Mesendoderm (in vitro differentiated cells): ENCODE measurements at regions not wholly inside any gene's neighbourhood (a gene's known extent, or its start where the extent isn't known, plus 50 kb on each side); places are given as distances from the start of the nearest gene placed in this dataset.

Experiments
- DNase-seq: peaks from one replicate; pipeline ENCODE4 v3.0.0; 2013
- H2AK5ac ChIP-seq: 2 replicates; pipeline ENCODE4 v1.6.1; 2013; ENCODE audit warnings: low read length, inconsistent platforms
- H2BK120ac ChIP-seq: 2 replicates; pipeline ENCODE4 v1.6.1; 2013; ENCODE audit warnings: low read depth, mild to moderate bottlenecking, low read length, moderate library complexity, mixed read lengths
- H2BK15ac ChIP-seq: replicated peaks from 2 replicates; pipeline ENCODE4 v1.6.1; 2013; ENCODE audit warnings: low read depth, mild to moderate bottlenecking, moderate library complexity
- H2BK5ac ChIP-seq: 2 replicates; pipeline ENCODE4 v1.6.1; 2013; ENCODE audit warnings: low read length, inconsistent platforms
- H3K18ac ChIP-seq: 2 replicates; pipeline ENCODE4 v1.6.1; 2013; ENCODE audit warnings: mild to moderate bottlenecking, low read length, mixed read lengths
- H3K23ac ChIP-seq: one replicate; pipeline ENCODE4 v1.6.1; 2013; ENCODE audit warnings: low read length
- H3K27ac ChIP-seq: 2 replicates; pipeline ENCODE4 v1.5.1; 2013; ENCODE audit warnings: low read depth, mild to moderate bottlenecking, inconsistent platforms, low read length, moderate library complexity
- H3K27me3 ChIP-seq: 2 replicates; pipeline ENCODE4 v1.6.1; 2013; ENCODE audit warnings: low read length, control low read depth, mild to moderate bottlenecking, inconsistent platforms; ENCODE audit not compliant: insufficient read depth, poor library complexity
- H3K36me3 ChIP-seq: 2 replicates; pipeline ENCODE4 v1.6.1; 2013; ENCODE audit warnings: low read length, inconsistent platforms; ENCODE audit not compliant: control insufficient read depth, insufficient read depth
- H3K4ac ChIP-seq: one replicate; pipeline ENCODE4 v1.6.1; 2013; ENCODE audit warnings: low read depth, mild to moderate bottlenecking, low read length, moderate library complexity
- H3K4me1 ChIP-seq: 2 replicates; pipeline ENCODE4 v1.6.1; 2013; ENCODE audit warnings: low read depth, low read length, inconsistent platforms; ENCODE audit not compliant: control insufficient read depth
- H3K4me2 ChIP-seq: 2 replicates; pipeline ENCODE4 v1.6.1; 2013; ENCODE audit warnings: low read length
- H3K4me3 ChIP-seq: 2 replicates; pipeline ENCODE4 v1.5.1; 2013; ENCODE audit warnings: mild to moderate bottlenecking, low read length
- H3K56ac ChIP-seq: one replicate; pipeline ENCODE4 v1.6.1; 2013; ENCODE audit warnings: low read length
- H3K79me1 ChIP-seq: 2 replicates; pipeline ENCODE4 v1.6.1; 2013; ENCODE audit warnings: low read length, inconsistent platforms
- H3K79me2 ChIP-seq: 2 replicates; pipeline ENCODE4 v1.6.1; 2013; ENCODE audit warnings: mild to moderate bottlenecking, low read length; ENCODE audit not compliant: control insufficient read depth, insufficient read depth
- H3K9ac ChIP-seq: 2 replicates; pipeline ENCODE4 v1.6.1; 2013; ENCODE audit warnings: low read length, inconsistent platforms
- H4K5ac ChIP-seq: one replicate; pipeline ENCODE4 v1.6.1; 2013; ENCODE audit warnings: low read length
- H4K8ac ChIP-seq: one replicate; pipeline ENCODE4 v1.6.1; 2013; ENCODE audit warnings: low read depth, mild to moderate bottlenecking, control low read depth, low read length, moderate library complexity
- WGBS: extraction: QIAGEN DNeasy Blood & Tissue Kit; methylation state at CpG from one replicate; pipeline ENCODE4 v1.1.7; 2013; ENCODE audit warnings: low lambda C conversion rate, missing lambda C conversion rate; ENCODE audit not compliant: insufficient coverage; ENCODE audit errors: extremely low coverage; 5-methylcytosine and 5-hydroxymethylcytosine counted together

DNA sequence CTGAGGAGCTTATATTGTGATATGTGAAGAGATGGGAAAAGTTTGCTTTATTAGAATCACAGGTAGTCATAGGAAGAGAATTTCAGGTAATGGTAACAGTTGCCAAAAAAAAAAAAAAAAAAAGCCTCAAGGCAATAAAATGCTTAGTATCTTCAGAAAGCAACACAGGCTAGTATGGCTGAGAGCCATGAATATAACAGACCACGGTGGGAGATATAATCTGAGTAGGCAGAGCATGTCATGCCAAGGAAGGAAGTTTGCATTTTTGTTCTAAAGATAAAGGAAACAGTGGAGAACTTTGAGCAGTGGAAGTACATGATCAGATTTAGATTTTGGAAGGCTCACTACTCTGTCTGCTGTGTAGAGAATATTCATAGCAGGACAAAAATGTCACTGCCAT is 211.4 kb downstream of the ETS1 start:
- H2BK15ac ChIP-seq: no peak overlapping the region
- no peak overlapping the region for H2BK120ac ChIP-seq
- H2AK5ac ChIP-seq: no peak overlapping the region
- no CpG with 5 or more reads among the region's 1 CpG for WGBS
- no peak overlapping the region for H4K5ac ChIP-seq
- no peak overlapping the region for H3K4me2 ChIP-seq
- no peak overlapping the region for H3K9ac ChIP-seq
- H3K27me3 ChIP-seq: no peaks in the 10 kb centered on the region
- no peak for DNase-seq
- no peak overlapping the region for H3K18ac ChIP-seq
- H3K4ac ChIP-seq: no peak overlapping the region
- H3K4me1 ChIP-seq: no peaks in the 10 kb centered on the region
- H3K79me1 ChIP-seq: no peaks in the 10 kb centered on the region
- no peak overlapping the region for H3K4me3 ChIP-seq
- H3K23ac ChIP-seq: no peak overlapping the region
- no peak overlapping the region for H3K27ac ChIP-seq
- no peaks in the 10 kb centered on the region for H3K79me2 ChIP-seq
- H3K36me3 ChIP-seq: no peaks in the 10 kb centered on the region
- H4K8ac ChIP-seq: no peak overlapping the region
- no peak overlapping the region for H2BK5ac ChIP-seq
- H3K56ac ChIP-seq: no peak overlapping the region

- no peak overlapping the region for H2AK5ac ChIP-seq
Observed at GRCh38 chr11:128374026-128374425, 213.3 kb downstream of the ETS1 start.

DNA sequence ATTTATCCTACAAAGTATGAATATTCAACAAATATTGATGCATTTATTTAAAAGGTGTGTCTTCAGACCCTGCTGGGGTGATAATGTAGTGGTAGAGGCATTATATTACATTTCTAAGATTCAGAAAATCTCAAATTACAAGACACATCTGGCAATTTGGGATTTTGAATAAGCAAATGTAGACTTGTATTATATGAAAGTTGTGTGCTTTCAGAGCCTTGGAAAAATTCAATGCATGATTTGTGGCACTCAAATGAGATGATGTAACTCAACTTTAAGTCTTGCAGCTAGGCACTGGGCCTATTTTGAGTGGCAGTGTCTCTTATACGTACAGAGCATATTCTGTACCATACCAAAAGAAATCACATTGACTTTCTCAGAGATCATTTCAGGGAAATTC is 214.4 kb downstream of the ETS1 start:
- H3K27me3 ChIP-seq: no peaks in the 10 kb centered on the region
- H3K18ac ChIP-seq: no peak overlapping the region
- H2BK15ac ChIP-seq: no peak overlapping the region
- no peak overlapping the region for H3K9ac ChIP-seq
- H4K5ac ChIP-seq: no peak overlapping the region
- no peak overlapping the region for H3K27ac ChIP-seq
- DNase-seq: no peak
- H2BK120ac ChIP-seq: no peak overlapping the region
- no peak overlapping the region for H3K4me3 ChIP-seq
- H3K36me3 ChIP-seq: no peaks in the 10 kb centered on the region
- H2BK5ac ChIP-seq: no peak overlapping the region
- H3K4me2 ChIP-seq: no peak overlapping the region
- H3K4ac ChIP-seq: no peak overlapping the region
- no peaks in the 10 kb centered on the region for H3K79me1 ChIP-seq
- no peak overlapping the region for H4K8ac ChIP-seq
- no peak overlapping the region for H3K56ac ChIP-seq
- no peak overlapping the region for H3K23ac ChIP-seq
- no peaks in the 10 kb centered on the region for H3K4me1 ChIP-seq
- no CpG with 5 or more reads among the region's 1 CpG for WGBS
- no peaks in the 10 kb centered on the region for H3K79me2 ChIP-seq
- H2AK5ac ChIP-seq: no peak overlapping the region

More at GRCh38 chr11:128374026-128374425, 213.3 kb downstream of the ETS1 start:
- Histone ChIP-seq H3K4me1 (no peaks in the 10 kb centered on the region), H3K9ac (no peak overlapping the region), H3K79me1 (no peaks in the 10 kb centered on the region), H3K36me3 (no peaks in the 10 kb centered on the region), H3K27ac (no peak overlapping the region), H3K23ac (no peak overlapping the region), H3K18ac (no peak overlapping the region), H3K4me2 (no peak overlapping the region), H3K4me3 (no peak overlapping the region), H2BK15ac (no peak overlapping the region), H3K79me2 (no peaks in the 10 kb centered on the region), H3K27me3 (no peaks in the 10 kb centered on the region), H2BK5ac (no peak overlapping the region), H4K5ac (no peak overlapping the region), H2BK120ac (no peak overlapping the region), H4K8ac (no peak overlapping the region), H3K4ac (no peak overlapping the region), H3K56ac (no peak overlapping the region)
- DNase-seq: no peak
- no CpG with 5 or more reads among the region's 3 CpGs for WGBS

- H3K27me3 ChIP-seq: no peaks in the 10 kb centered on the region
- no peak overlapping the region for H3K23ac ChIP-seq
- no peak overlapping the region for H4K5ac ChIP-seq
- WGBS: no CpG with 5 or more reads among the region's 10 CpGs
- H4K8ac ChIP-seq: no peak overlapping the region
- H3K36me3 ChIP-seq: no peaks in the 10 kb centered on the region
- H2BK5ac ChIP-seq: no peak overlapping the region
- H3K56ac ChIP-seq: no peak overlapping the region
- no peak overlapping the region for H3K4me2 ChIP-seq
- H3K9ac ChIP-seq: no peak overlapping the region
- H2AK5ac ChIP-seq: no peak overlapping the region
- no peak overlapping the region for H2BK120ac ChIP-seq
- no peak overlapping the region for H3K4me3 ChIP-seq
- no peaks in the 10 kb centered on the region for H3K79me2 ChIP-seq
- no peak overlapping the region for H3K27ac ChIP-seq
- H3K79me1 ChIP-seq: no peaks in the 10 kb centered on the region
- H2BK15ac ChIP-seq: no peak overlapping the region
- H3K18ac ChIP-seq: no peak overlapping the region
- H3K4me1 ChIP-seq: no peaks in the 10 kb centered on the region
- no peak overlapping the region for H3K4ac ChIP-seq
- no peak for DNase-seq
Observed at GRCh38 chr11:128367573-128367972, 219.8 kb downstream of the ETS1 start.

- Histone ChIP-seq H3K4me3 (no peak overlapping the region), H2BK5ac (no peak overlapping the region), H3K4ac (no peak overlapping the region), H2BK15ac (no peak overlapping the region), H3K18ac (no peak overlapping the region), H3K4me1 (no peaks in the 10 kb centered on the region), H3K9ac (no peak overlapping the region), H3K23ac (no peak overlapping the region), H3K27me3 (no peaks in the 10 kb centered on the region), H4K8ac (no peak overlapping the region), H3K36me3 (no peaks in the 10 kb centered on the region), H3K27ac (no peak overlapping the region), H3K4me2 (no peak overlapping the region), H3K56ac (no peak overlapping the region), H3K79me1 (no peaks in the 10 kb centered on the region), H3K79me2 (no peaks in the 10 kb centered on the region), H2BK120ac (no peak overlapping the region), H4K5ac (no peak overlapping the region), H2AK5ac (no peak overlapping the region)
- peak; percentile 39 for DNase-seq
- WGBS: no CpG with 5 or more reads among the region's 3 CpGs
Observed at GRCh38 chr11:128365044-128365443, 222.3 kb downstream of the ETS1 start.

- Histone ChIP-seq H3K27ac (no peak overlapping the region), H4K5ac (no peak overlapping the region), H4K8ac (no peak overlapping the region), H3K18ac (no peak overlapping the region), H3K23ac (no peak overlapping the region), H3K79me1 (no peaks in the 10 kb centered on the region), H3K9ac (no peak overlapping the region), H3K4me1 (no peaks in the 10 kb centered on the region), H2BK5ac (no peak overlapping the region), H3K56ac (no peak overlapping the region), H3K4me2 (no peak overlapping the region), H2BK120ac (no peak overlapping the region), H2BK15ac (no peak overlapping the region), H3K79me2 (no peaks in the 10 kb centered on the region), H3K36me3 (no peaks in the 10 kb centered on the region), H2AK5ac (no peak overlapping the region), H3K27me3 (no peaks in the 10 kb centered on the region), H3K4ac (no peak overlapping the region), H3K4me3 (no peak overlapping the region)
- WGBS: no CpG with 5 or more reads among the region's 8 CpGs
- no peak for DNase-seq
Observed at GRCh38 chr11:128361451-128362020, 225.8 kb downstream of the ETS1 start.
